NT2/D1 (cell line): ENCODE measurements at regions not wholly inside any gene's neighbourhood (a gene's known extent, or its start where the extent isn't known, plus 50 kb on each side); places are given as distances from the start of the nearest gene placed in this dataset.

Experiments
- DNase-seq: peaks from one replicate; pipeline ENCODE4 v3.0.0-alpha.2; 2011; ENCODE audit warnings: low read depth, low spot score
- H3K27me3 ChIP-seq: 2 replicates; pipeline ENCODE4 v1.6.0; 2011; ENCODE audit warnings: mild to moderate bottlenecking; ENCODE audit not compliant: insufficient read length, insufficient read depth
- H3K36me3 ChIP-seq: 2 replicates; pipeline ENCODE4 v1.6.1; 2011; ENCODE audit warnings: mild to moderate bottlenecking, low read length, mixed read lengths; ENCODE audit not compliant: insufficient read depth, insufficient read length
- H3K4me1 ChIP-seq: 2 replicates; pipeline ENCODE4 v1.5.1; 2011; ENCODE audit not compliant: insufficient read depth, insufficient read length
- H3K4me3 ChIP-seq: 2 replicates; pipeline ENCODE4 v1.5.1; 2011; ENCODE audit warnings: low read depth; ENCODE audit not compliant: insufficient read length
- H3K9ac ChIP-seq: 2 replicates; pipeline ENCODE4 v1.6.0; 2011; ENCODE audit warnings: low read depth; ENCODE audit not compliant: insufficient read length
- H3K9me3 ChIP-seq: 2 replicates; pipeline ENCODE4 v1.5.1; 2011; ENCODE audit warnings: mild to moderate bottlenecking, low read length; ENCODE audit not compliant: insufficient read depth
- SUZ12 ChIP-seq: IDR thresholded peaks from 2 replicates; pipeline ENCODE4 v1.6.1; 2011; ENCODE audit not compliant: insufficient read length, insufficient read depth; ENCODE audit errors: extremely low read depth
- YY1 ChIP-seq: IDR thresholded peaks from 2 replicates; pipeline ENCODE4 v1.6.1; 2011; ENCODE audit not compliant: insufficient read length, insufficient read depth
- ZNF274 ChIP-seq: IDR thresholded peaks from 2 replicates; pipeline ENCODE4 v1.6.1; 2011; ENCODE audit warnings: mild to moderate bottlenecking, low read depth, low read length

- peaks cover 2% of the 10 kb centered on the region for H3K4me1 ChIP-seq
- H3K27me3 ChIP-seq: no peaks in the 10 kb centered on the region
- H3K36me3 ChIP-seq: no peaks in the 10 kb centered on the region
- no peak overlapping the region for H3K9ac ChIP-seq
- peak; percentile 40 for DNase-seq
- TF ChIP-seq SUZ12 (no peak), YY1 (no peak), ZNF274 (no peak)
- H3K9me3 ChIP-seq: no peaks in the 10 kb centered on the region
- no peak overlapping the region for H3K4me3 ChIP-seq
Observed at GRCh38 chr3:161851941-161852566, 355.4 kb downstream of the OTOL1 start.

- Histone ChIP-seq H3K27me3 (no peaks in the 10 kb centered on the region), H3K9ac (no peak overlapping the region), H3K4me3 (no peak overlapping the region), H3K4me1 (peaks cover 2% of the 10 kb centered on the region), H3K36me3 (no peaks in the 10 kb centered on the region), H3K9me3 (no peaks in the 10 kb centered on the region)
- DNase-seq: no peak
- no peak for TF ChIP-seq ZNF274
Observed at GRCh38 chr3:161852744-161853143, 356.1 kb downstream of the OTOL1 start.

- Histone ChIP-seq H3K9me3 (no peaks in the 10 kb centered on the region), H3K36me3 (no peaks in the 10 kb centered on the region), H3K9ac (no peak overlapping the region), H3K27me3 (no peaks in the 10 kb centered on the region), H3K4me3 (no peak overlapping the region), H3K4me1 (peaks cover 2% of the 10 kb centered on the region)
- no peak for TF ChIP-seq ZNF274
- DNase-seq: peak; percentile 49
Observed at GRCh38 chr3:161854232-161854771, 357.7 kb downstream of the OTOL1 start.

DNA sequence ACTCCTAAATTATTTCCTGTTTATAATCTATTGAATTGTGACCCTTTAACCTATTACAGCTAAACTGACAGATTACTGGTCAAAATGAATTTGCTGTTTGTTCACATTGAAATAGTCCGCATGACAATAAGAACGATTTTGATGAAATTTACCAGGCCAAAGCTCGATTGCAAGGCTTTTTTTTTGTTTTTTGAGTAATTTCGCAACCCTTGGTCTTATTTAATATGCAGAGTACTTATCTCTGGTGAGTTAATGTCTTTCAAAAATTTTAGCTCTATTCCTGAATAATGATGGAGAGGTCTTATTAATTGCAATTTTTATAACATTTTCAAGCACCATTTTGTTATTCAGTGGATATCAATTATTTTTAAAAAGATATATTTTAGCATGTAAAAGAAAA is 362.4 kb downstream of the OTOL1 start:
- Histone ChIP-seq H3K9me3 (no peaks in the 10 kb centered on the region), H3K4me1 (peaks cover 2% of the 10 kb centered on the region), H3K4me3 (no peak overlapping the region), H3K36me3 (no peaks in the 10 kb centered on the region), H3K9ac (no peak overlapping the region), H3K27me3 (no peaks in the 10 kb centered on the region)
- no peak for TF ChIP-seq YY1
- no peak for TF ChIP-seq ZNF274
- no peak for TF ChIP-seq SUZ12
- no peak for DNase-seq

DNA sequence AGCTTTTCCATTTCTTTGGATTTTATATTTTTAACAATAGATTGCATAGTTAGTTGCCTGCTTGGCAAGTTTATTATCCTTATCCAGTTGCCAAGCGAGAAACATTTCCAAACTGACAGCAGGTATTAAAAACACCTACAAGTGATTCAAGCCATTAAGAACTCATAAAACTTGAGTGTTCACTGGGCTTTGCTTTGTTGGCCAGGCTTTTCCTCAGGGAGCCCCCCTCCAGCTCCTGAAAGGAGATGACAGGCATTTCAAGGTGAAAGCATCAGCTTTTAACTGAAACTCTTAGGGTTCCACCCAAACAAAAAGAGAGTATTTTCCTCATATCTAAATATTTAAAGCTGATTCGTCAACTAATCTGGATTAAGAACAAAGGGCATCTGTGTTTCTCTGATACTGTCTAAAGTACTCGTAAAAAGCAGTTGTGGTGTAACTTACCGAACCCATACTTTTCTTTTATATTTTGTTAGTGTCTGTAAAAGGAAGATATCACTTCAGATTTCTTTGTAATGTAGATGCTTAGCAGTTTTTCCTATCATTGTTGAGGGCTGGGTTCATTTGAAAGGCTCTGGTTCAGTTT is 363.4 kb downstream of the OTOL1 start:
- Histone ChIP-seq H3K4me1 (no peaks in the 10 kb centered on the region), H3K4me3 (no peak overlapping the region), H3K27me3 (no peaks in the 10 kb centered on the region), H3K9me3 (no peaks in the 10 kb centered on the region), H3K9ac (no peak overlapping the region), H3K36me3 (no peaks in the 10 kb centered on the region)
- TF ChIP-seq ZNF274: no peak
- TF ChIP-seq SUZ12: no peak
- no peak for TF ChIP-seq YY1
- no peak for DNase-seq

GRCh38 chr3:161863775-161864174 is 367.2 kb downstream of the OTOL1 start:
- Histone ChIP-seq H3K4me3 (no peak overlapping the region), H3K4me1 (no peaks in the 10 kb centered on the region), H3K27me3 (no peaks in the 10 kb centered on the region), H3K9ac (no peak overlapping the region), H3K9me3 (no peaks in the 10 kb centered on the region), H3K36me3 (no peaks in the 10 kb centered on the region)
- DNase-seq: no peak
- TF ChIP-seq ZNF274: no peak

- Histone ChIP-seq H3K27me3 (no peaks in the 10 kb centered on the region), H3K9me3 (no peaks in the 10 kb centered on the region), H3K4me3 (no peak overlapping the region), H3K36me3 (no peaks in the 10 kb centered on the region), H3K9ac (no peak overlapping the region), H3K4me1 (no peaks in the 10 kb centered on the region)
- no peak for TF ChIP-seq SUZ12
- DNase-seq: no peak
Observed at GRCh38 chr3:161866176-161866575, 369.6 kb downstream of the OTOL1 start.

DNA sequence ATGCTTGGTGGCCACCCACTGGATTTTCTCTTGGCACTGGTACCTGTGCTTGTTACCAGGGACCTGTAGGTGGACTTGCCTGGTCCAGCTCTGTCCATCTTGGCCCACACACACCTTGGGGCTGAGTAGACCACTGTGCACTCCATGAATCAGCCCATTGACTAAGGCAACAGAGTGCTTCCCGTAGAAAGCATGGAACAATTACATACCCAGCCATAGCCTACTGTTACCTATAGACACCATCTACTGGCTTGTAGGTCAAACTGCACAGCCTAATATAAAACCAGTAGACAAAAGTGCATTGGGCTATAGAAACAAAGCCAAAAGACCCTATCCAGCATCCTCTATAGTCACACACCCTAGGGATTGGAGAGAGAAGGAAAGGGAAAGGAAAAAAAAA is 378.9 kb downstream of the OTOL1 start:
- Histone ChIP-seq H3K36me3 (no peaks in the 10 kb centered on the region), H3K4me1 (no peaks in the 10 kb centered on the region), H3K4me3 (no peak overlapping the region), H3K27me3 (no peaks in the 10 kb centered on the region), H3K9ac (no peak overlapping the region), H3K9me3 (no peaks in the 10 kb centered on the region; the same call in 1 of the 2 replicates)
- TF ChIP-seq ZNF274 (no peak), SUZ12 (no peak), YY1 (no peak)
- no peak for DNase-seq
